SK-N-SH treated with all-trans-retinoic acid at 6 μM for 48 hours (cell line): ENCODE measurements at regions not wholly inside any gene's neighbourhood (a gene's known extent, or its start where the extent isn't known, plus 50 kb on each side); places are given as distances from the start of the nearest gene placed in this dataset.

ENCODE experiments used
- ATAC-seq: fragments of 200-7000 bp; cut with Tn5 transposase; 3 replicates; pipeline ENCODE4 v1.9.1; 2020; ENCODE audit warnings: mild to moderate bottlenecking, moderate library complexity
- ARNTL ChIP-seq: fragments of 450-650 bp; formaldehyde crosslinking; IDR thresholded peaks from 2 replicates; pipeline ENCODE4 v1.5.0; 2020; ENCODE audit warnings: low read depth, mild to moderate bottlenecking, moderate library complexity, borderline replicate concordance
- BACH2 ChIP-seq: fragments of 250-450 bp; sonication (Bioruptor Pico); IDR thresholded peaks from 2 replicates; pipeline ENCODE4 v1.9.0; 2021; ENCODE audit warnings: mild to moderate bottlenecking, borderline replicate concordance
- CREB5 ChIP-seq: fragments of 250-450 bp; sonication (Bioruptor Pico); IDR thresholded peaks from 2 replicates; pipeline ENCODE4 v1.5.1; 2020; ENCODE audit warnings: low read depth, mild to moderate bottlenecking, moderate library complexity
- CSDC2 ChIP-seq: fragments of 250-450 bp; sonication (Bioruptor Pico); IDR thresholded peaks from 2 replicates; pipeline ENCODE4 v1.5.0; 2020; ENCODE audit warnings: mild to moderate bottlenecking, moderate library complexity
- CSRNP3 ChIP-seq: fragments of 250-450 bp; sonication (Bioruptor Pico); IDR thresholded peaks from 2 replicates; pipeline ENCODE4 v1.5.1; 2021; ENCODE audit warnings: mild to moderate bottlenecking, moderate library complexity
- ESRRG ChIP-seq: fragments of 250-450 bp; sonication (Bioruptor Pico); IDR thresholded peaks from 2 replicates; pipeline ENCODE4 v1.6.1; 2021; ENCODE audit warnings: mild to moderate bottlenecking
- GLIS3 ChIP-seq: fragments of 250-450 bp; sonication (Bioruptor Pico); IDR thresholded peaks from 2 replicates; pipeline ENCODE4 v1.5.0; 2020; ENCODE audit warnings: mild to moderate bottlenecking, moderate library complexity
- ISL1 ChIP-seq: fragments of 250-450 bp; sonication (Bioruptor Pico); IDR thresholded peaks from 2 replicates; pipeline ENCODE4 v2.1.2; 2022; ENCODE audit warnings: mild to moderate bottlenecking, moderate library complexity
- OSR1 ChIP-seq: fragments of 250-450 bp; sonication (Bioruptor Pico); IDR thresholded peaks from 2 replicates; pipeline ENCODE4 v1.8.0; 2022; ENCODE audit warnings: moderate library complexity, mild to moderate bottlenecking, inconsistent platforms
- PPARA ChIP-seq: fragments of 250-450 bp; sonication (Bioruptor Pico); IDR thresholded peaks from 2 replicates; pipeline ENCODE4 v1.5.0; 2020; ENCODE audit warnings: mild to moderate bottlenecking, borderline replicate concordance
- RARB ChIP-seq: fragments of 250-450 bp; sonication (Bioruptor Pico); IDR thresholded peaks from 2 replicates; pipeline ENCODE4 v1.8.0; 2021; ENCODE audit warnings: mild to moderate bottlenecking, moderate library complexity
- SNAI2 ChIP-seq: fragments of 250-450 bp; sonication (Bioruptor Pico); IDR thresholded peaks from 2 replicates; pipeline ENCODE4 v1.5.0; 2020; ENCODE audit warnings: mild to moderate bottlenecking, moderate library complexity
- TCF4 ChIP-seq: fragments of 250-450 bp; sonication (Bioruptor Pico); IDR thresholded peaks from 2 replicates; pipeline ENCODE4 v1.8.0; 2021; ENCODE audit warnings: mild to moderate bottlenecking, moderate library complexity, borderline replicate concordance
- ZC3H10 ChIP-seq: fragments of 250-450 bp; sonication (Bioruptor Pico); IDR thresholded peaks from 2 replicates; pipeline ENCODE4 v1.5.1; 2021; ENCODE audit warnings: mild to moderate bottlenecking, moderate library complexity
- ZFP3 ChIP-seq: fragments of 250-450 bp; sonication (Bioruptor Pico); IDR thresholded peaks from 2 replicates; pipeline ENCODE4 v1.5.0; 2020; ENCODE audit warnings: mild to moderate bottlenecking, moderate library complexity
- ZFP30 ChIP-seq: fragments of 450-650 bp; formaldehyde crosslinking; IDR thresholded peaks from 2 replicates; pipeline ENCODE4 v1.5.0; 2022; ENCODE audit warnings: mild to moderate bottlenecking, moderate library complexity
- ZNF565 ChIP-seq: fragments of 450-650 bp; formaldehyde crosslinking; conservative IDR thresholded peaks from 2 replicates; pipeline ENCODE4 v1.5.0; 2020; ENCODE audit warnings: low read depth, mild to moderate bottlenecking, moderate library complexity
- ZNF70 ChIP-seq: fragments of 450-650 bp; formaldehyde crosslinking; IDR thresholded peaks from 2 replicates; pipeline ENCODE4 v1.5.0; 2020; ENCODE audit warnings: mild to moderate bottlenecking, moderate library complexity
- ZNF8 ChIP-seq: fragments of 450-650 bp; formaldehyde crosslinking; IDR thresholded peaks from 2 replicates; pipeline ENCODE4 v1.5.0; 2020; ENCODE audit warnings: mild to moderate bottlenecking, moderate library complexity
- TF ChIP-seq, protein P1 (sequence below): fragments of 250-450 bp; sonication (Bioruptor Pico); IDR thresholded peaks from 2 replicates; pipeline ENCODE4 v1.8.0; 2021; ENCODE audit warnings: low read depth, mild to moderate bottlenecking, moderate library complexity, borderline replicate concordance
- TF ChIP-seq, protein P2 (sequence below): fragments of 250-450 bp; sonication (Bioruptor Pico); IDR thresholded peaks from 2 replicates; pipeline ENCODE4 v1.8.0; 2020; ENCODE audit warnings: mild to moderate bottlenecking, moderate library complexity, borderline replicate concordance

GRCh38 chr12:127648321-127648720, 618.6 kb upstream of the TMEM132C start:
- no peak for TF ChIP-seq ZNF70 (CRISPR knock-in tag)
- no peak for TF ChIP-seq ARNTL (CRISPR knock-in tag)
- no peak for TF ChIP-seq TCF4 (CRISPR knock-in tag)
- TF ChIP-seq BACH2 (CRISPR knock-in tag) = no peak
- TF ChIP-seq ZFP30 (CRISPR knock-in tag) = no peak
- TF ChIP-seq RARB (CRISPR knock-in tag) = no peak
- TF ChIP-seq CSDC2 (CRISPR knock-in tag) = no peak
- no peak for TF ChIP-seq CREB5 (CRISPR knock-in tag)
- no peak for TF ChIP-seq SNAI2 (CRISPR knock-in tag)
- TF ChIP-seq, protein P1, sequence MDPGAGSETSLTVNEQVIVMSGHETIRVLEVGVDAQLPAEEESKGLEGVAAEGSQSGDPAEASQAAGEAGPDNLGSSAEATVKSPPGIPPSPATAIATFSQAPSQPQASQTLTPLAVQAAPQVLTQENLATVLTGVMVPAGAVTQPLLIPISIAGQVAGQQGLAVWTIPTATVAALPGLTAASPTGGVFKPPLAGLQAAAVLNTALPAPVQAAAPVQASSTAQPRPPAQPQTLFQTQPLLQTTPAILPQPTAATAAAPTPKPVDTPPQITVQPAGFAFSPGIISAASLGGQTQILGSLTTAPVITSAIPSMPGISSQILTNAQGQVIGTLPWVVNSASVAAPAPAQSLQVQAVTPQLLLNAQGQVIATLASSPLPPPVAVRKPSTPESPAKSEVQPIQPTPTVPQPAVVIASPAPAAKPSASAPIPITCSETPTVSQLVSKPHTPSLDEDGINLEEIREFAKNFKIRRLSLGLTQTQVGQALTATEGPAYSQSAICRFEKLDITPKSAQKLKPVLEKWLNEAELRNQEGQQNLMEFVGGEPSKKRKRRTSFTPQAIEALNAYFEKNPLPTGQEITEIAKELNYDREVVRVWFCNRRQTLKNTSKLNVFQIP (CRISPR knock-in tag) = no peak
- TF ChIP-seq, protein P2, sequence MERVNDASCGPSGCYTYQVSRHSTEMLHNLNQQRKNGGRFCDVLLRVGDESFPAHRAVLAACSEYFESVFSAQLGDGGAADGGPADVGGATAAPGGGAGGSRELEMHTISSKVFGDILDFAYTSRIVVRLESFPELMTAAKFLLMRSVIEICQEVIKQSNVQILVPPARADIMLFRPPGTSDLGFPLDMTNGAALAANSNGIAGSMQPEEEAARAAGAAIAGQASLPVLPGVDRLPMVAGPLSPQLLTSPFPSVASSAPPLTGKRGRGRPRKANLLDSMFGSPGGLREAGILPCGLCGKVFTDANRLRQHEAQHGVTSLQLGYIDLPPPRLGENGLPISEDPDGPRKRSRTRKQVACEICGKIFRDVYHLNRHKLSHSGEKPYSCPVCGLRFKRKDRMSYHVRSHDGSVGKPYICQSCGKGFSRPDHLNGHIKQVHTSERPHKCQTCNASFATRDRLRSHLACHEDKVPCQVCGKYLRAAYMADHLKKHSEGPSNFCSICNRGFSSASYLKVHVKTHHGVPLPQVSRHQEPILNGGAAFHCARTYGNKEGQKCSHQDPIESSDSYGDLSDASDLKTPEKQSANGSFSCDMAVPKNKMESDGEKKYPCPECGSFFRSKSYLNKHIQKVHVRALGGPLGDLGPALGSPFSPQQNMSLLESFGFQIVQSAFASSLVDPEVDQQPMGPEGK = no peak
- TF ChIP-seq ESRRG (CRISPR knock-in tag) = no peak
- no peak for TF ChIP-seq ZNF8
- ATAC-seq = no peak

DNA sequence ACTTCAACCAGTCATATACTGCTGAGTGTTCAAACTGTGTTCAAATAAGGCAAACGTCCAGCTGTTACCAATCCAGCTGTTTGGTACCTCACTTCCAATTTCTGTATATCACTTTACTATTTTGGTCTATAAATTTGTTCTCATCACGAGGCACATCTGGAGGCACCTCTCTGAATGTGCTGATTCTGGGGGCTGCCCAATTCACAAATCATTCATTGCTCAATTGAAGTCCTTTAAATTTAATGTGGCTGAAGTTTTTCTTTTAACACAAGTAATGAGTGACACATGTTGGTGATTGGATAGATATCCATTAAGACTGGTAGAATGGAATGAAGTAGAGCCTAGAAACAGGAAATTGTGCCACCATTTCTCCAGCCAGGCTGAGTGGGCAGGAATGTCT, 617.0 kb upstream of the TMEM132C start:
- no peak for ATAC-seq
- TF ChIP-seq ESRRG (CRISPR knock-in tag) (no peak), ZNF70 (CRISPR knock-in tag) (no peak), PPARA (CRISPR knock-in tag) (no peak), ZC3H10 (CRISPR knock-in tag) (no peak), ARNTL (CRISPR knock-in tag) (no peak), CREB5 (CRISPR knock-in tag) (no peak), ZNF565 (CRISPR knock-in tag) (no peak), CSRNP3 (CRISPR knock-in tag) (no peak), BACH2 (CRISPR knock-in tag) (no peak), SNAI2 (CRISPR knock-in tag) (no peak), OSR1 (CRISPR knock-in tag) (no peak)

GRCh38 chr12:127650626-127651025, 616.3 kb upstream of the TMEM132C start:
- TF ChIP-seq ZNF565 (CRISPR knock-in tag) (no peak), BACH2 (CRISPR knock-in tag) (no peak), GLIS3 (no peak), ISL1 (CRISPR knock-in tag) (no peak), CSRNP3 (CRISPR knock-in tag) (no peak), CREB5 (CRISPR knock-in tag) (no peak), ZFP3 (CRISPR knock-in tag) (no peak), ZFP30 (CRISPR knock-in tag) (no peak)
- TF ChIP-seq, protein P1 (CRISPR knock-in tag) = no peak
- ATAC-seq = no peak
